NCI-H345 treated with DMSO at 0.1 percent for 48 hours (cell line): ENCODE measurements at regions not wholly inside any gene's neighbourhood (a gene's known extent, or its start where the extent isn't known, plus 50 kb on each side); places are given as distances from the start of the nearest gene placed in this dataset.

Source experiments
- DNase-seq: peaks from one replicate; lab custom pipeline; 2025; ENCODE audit not compliant: unreplicated experiment; lab: John Stamatoyannopoulos, UW

- no peak for DNase-seq
Observed at GRCh38 chr1:72848997-72849396, 566.7 kb upstream of the NEGR1 start.

GRCh38 chr1:72847651-72848050 is 565.3 kb upstream of the NEGR1 start:
- no peak for DNase-seq

GRCh38 chr1:72846476-72847278 is 564.3 kb upstream of the NEGR1 start:
- DNase-seq = no peak

DNA sequence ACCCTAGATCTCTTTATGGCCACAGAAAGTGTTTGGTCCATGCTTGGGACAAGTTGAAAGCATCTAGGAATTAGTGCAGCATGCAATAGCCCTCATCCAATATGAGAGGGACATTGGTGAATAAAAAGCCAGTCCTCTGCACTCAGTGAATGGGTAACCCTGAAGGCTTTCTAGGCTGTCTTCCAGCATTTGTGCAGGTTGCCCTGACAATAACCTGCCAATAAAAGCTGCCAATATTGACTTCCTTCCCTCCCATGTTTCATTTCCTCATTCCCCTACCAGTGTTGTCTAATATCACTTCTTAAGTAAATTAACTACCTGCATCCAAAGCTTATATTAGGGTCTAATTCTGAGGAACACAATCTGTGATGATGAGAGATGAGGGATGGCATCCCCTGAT is 563.6 kb upstream of the NEGR1 start:
- no peak for DNase-seq

DNA sequence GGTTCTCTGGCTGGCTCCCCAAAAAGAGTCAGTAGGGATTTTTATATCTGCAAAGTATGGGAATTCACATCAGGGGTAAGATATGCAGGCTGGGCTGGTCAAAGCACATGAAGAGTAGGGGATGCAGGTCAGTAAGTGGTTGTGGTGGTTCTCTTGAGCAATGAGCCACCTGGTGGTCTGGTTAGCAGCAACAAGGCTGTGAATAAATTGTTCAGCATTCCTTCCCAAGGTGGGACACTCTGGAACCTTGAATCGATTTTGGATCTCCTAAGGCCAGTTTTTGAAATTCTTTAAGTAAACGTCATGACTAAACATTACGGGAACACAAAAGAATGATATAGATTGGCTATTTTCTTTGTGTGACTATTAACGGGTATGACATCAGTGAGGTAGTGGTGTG is 563.0 kb upstream of the NEGR1 start:
- DNase-seq = no peak

DNA sequence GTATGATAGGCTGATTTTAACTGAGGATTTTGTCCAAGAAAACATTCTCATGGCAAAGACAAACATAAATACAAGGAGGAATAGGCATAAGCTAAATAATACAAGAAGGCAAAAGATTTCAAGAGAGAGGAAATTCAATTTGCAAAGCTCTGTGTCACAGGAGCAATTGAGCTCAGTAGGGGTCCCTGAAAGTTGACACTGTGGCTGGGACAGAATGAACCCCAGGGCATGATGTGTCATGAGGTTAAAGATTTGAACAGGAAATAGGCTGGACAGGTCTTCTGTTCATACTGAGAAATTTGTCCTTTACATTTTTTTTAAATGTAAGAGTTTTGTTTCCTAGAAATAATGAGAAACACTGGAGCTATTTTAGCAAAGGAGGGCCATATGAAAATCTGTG is 555.4 kb upstream of the NEGR1 start:
- no peak for DNase-seq

DNA sequence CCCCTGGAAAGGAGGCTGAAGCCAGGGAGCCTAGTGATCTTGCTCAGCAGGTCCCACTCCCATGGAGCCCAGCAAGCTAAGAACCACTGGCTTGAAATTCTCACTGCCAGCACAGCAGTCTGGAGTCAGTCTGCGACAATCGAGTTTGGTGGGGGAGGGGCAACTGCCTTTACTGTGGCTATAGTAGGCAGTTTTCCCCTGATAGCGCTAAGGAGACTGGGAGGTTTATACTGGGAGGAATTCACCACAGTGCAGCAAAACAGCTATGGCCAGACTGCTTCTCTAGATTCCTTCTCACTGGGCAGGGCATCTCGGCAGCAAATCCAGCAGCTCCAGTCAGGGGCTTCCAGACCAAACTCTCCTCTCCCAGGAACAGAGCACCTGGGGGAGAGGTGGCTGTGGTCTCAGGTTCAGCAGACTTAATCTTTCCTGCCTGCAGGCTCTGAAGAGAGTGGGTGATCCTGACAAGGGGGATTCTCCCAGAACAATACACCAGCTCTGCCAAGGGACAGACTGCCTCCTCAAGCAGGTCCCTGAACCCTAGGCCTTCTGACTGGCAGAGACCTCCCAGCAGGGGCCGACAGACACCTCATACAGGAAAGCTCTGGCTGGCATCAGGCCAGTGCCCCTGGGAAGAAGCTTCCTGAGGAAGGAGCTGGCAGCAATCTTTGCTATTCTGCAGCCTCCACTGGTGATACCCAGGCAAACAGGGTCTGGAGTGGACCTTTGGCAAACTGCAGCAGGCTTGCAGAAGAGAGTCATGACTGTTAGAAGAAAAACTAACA is 548.5 kb upstream of the NEGR1 start:
- DNase-seq = no peak

GRCh38 chr1:72827278-72827677 is 544.9 kb upstream of the NEGR1 start:
- DNase-seq = no peak

- DNase-seq = no peak
Observed at GRCh38 chr1:72804541-72804940, 522.2 kb upstream of the NEGR1 start.

- DNase-seq = no peak
Observed at GRCh38 chr1:72781038-72781437, 498.7 kb upstream of the NEGR1 start.

- no peak for DNase-seq
Observed at GRCh38 chr1:72780212-72780611, 497.9 kb upstream of the NEGR1 start.

- DNase-seq = no peak
Observed at GRCh38 chr1:72777918-72778317, 495.6 kb upstream of the NEGR1 start.

DNA sequence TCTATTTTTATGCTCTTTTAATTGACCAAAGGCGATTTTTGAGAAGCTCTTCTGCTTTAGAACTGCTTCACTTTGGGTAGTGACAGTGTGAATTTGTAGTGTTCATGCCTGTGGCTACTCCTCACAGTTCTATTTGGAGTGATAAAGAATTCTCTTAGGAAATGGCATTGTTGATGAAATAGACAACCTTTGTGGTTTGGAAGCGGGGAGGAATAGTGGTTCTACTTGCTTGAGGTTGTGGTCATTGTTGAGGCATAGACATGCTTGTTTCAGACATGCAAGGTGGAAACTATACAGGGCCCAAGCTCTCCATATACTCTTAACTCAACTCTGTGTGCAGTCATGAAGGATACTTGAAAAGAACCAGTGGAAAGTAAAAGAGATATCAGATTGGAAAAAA is 481.1 kb upstream of the NEGR1 start:
- no peak for DNase-seq

GRCh38 chr1:72759486-72759885 is 477.1 kb upstream of the NEGR1 start:
- no peak for DNase-seq

- no peak for DNase-seq
Observed at GRCh38 chr1:72757843-72758242, 475.5 kb upstream of the NEGR1 start.

GRCh38 chr1:72745413-72745812 is 463.1 kb upstream of the NEGR1 start:
- DNase-seq = no peak

DNA sequence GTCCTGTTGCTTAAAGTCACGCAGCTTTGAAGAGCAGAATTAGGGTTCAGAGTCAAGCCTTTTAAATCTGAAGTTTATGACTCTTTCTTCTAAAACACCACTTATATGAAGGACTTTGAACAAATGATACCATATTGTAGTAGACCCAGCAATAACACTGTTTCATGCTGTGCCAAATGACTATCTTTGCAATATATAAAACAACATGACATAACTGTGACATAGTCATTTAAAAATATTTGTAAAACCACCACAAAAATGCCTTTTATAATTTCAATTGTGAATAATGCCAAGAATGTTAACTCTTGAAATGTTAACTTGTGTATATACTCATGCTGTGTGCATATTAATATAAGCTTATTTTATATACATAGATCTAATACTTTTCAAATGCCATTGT is 452.1 kb upstream of the NEGR1 start:
- no peak for DNase-seq

DNA sequence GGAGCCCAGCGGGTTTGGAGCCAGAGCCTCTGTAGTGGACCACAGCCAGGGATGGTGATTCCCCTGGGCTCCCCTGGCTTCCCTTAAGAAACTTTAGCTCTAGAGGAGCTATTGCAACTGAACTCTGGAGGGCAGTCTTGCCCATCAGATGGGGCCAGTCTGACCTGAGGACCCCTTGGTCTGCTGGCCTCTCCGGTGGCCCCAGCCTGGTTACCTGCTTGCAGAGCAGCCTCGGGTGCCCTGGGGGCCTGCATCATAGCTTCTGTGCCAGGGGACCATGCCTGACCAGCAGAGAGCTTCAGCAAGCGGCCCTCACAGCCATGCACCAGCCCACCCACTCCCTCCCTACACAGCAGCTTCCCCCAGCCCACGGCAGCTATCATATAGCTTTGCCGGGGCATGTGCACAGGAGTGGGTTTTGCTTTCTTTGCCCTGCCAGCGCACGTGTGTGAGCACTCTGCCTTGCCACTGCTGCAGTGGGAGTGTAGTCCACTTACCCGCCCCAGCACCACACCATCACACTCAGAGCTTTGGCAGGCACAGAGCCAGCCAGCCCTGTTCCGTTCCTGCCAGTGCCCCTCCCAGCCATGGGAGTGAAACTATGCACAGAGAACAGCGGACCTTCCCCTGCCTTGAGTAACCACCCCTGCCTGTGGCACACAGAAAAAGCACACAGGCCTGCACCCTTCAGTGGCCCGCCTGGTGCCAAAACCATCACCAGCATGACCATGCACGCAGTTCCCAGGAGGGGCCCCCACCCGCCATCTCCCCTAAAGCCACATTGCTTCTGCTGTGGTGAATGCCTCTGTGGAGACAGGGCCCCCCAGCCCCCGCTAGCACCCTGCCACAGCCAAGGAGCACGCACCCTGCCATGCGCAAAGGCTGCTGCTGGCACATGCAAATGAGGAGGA is 442.9 kb upstream of the NEGR1 start:
- DNase-seq = no peak

DNA sequence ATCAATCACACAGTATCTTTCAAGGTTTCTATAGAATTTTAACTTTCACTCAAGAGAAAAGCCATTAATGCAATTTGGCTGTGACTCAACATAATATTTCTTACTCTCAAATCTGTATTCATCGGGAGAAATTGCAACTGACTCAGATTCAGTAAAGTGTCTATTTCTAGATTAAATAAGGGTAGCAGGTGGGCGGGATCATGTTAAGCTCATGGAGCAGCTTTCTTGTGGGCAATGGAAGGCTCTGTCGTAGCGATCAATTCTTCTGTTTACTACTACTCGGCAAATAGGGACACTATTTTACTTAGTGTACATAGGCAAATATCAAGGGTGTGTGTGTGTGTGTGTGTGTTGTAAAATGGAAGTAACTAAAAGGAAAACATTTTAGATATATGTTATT is 423.6 kb upstream of the NEGR1 start:
- no peak for DNase-seq

DNA sequence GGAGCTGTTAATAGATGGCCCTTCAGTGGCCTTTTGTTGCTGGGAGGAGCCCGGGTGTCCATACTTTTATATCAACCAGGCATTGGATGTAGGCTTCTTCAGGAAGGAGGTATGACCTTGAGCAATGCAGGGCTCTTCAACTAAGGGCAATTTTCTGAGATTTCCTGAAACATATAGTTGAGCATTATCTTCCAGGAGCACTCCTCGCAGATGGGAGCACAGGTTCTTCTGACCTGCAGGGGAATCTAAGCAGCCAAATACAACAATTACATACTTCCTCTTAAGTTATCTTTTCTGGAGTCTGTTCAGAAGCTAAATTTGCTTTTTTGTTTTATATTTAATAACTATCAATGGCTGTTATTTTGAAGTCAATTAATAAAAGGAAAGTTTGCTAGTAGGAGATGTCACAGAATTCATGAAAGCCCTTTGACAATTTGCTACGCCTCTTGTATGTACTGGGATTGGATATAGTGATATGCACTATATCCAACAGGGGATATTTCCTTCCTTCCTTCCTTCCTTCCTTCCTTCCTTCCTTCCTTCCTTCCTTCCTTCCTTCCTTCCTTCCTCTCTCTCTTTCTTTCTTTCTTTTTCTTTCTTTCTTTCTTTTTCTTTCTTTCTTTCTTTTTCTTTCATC is 422.6 kb upstream of the NEGR1 start:
- no peak for DNase-seq

DNA sequence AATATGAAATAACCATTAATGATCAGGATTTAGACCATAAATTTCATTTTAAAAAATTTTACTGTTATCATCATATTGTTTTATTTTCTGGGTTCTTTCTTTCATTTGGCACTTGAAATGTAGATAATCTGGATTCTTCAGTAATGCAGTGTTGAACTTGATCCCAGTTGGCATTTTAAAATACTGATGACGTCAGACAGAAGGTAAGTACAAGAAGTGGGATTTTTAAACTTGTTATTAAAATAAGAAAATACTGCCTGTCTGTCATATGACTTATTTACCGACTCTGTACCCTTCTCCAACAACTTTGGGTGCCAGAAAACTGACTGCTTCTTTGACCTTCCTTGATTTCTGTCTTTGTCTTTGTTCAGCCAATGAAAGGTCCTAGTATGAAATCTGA is 415.1 kb upstream of the NEGR1 start:
- no peak for DNase-seq
